Body of pancreas (tissue), 4 donors: ENCODE measurements at regions not wholly inside any gene's neighbourhood (a gene's known extent, or its start where the extent isn't known, plus 50 kb on each side); places are given as distances from the start of the nearest gene placed in this dataset.

Source experiments
- POLR2A ChIP-seq, 3 donors: fragments of 450-650 bp; IDR thresholded peaks; one replicate each; pipeline ENCODE4 v1.6.1; 2016; ENCODE audit warnings: antibody characterized with exemption in 3 of 3, mild to moderate bottlenecking in 2 of 3
- TF ChIP-seq, protein P1 (sequence below), 7 experiments: fragments of 450-650 bp in 4 of 7; fragments of 200-600 bp in 3 of 7; sonication (generic) in 3 of 7; IDR thresholded peaks; one replicate each; pipeline ENCODE4 v1.5.1; 2016 to 2019; ENCODE audit warnings: antibody characterized with exemption in 7 of 7

DNA sequence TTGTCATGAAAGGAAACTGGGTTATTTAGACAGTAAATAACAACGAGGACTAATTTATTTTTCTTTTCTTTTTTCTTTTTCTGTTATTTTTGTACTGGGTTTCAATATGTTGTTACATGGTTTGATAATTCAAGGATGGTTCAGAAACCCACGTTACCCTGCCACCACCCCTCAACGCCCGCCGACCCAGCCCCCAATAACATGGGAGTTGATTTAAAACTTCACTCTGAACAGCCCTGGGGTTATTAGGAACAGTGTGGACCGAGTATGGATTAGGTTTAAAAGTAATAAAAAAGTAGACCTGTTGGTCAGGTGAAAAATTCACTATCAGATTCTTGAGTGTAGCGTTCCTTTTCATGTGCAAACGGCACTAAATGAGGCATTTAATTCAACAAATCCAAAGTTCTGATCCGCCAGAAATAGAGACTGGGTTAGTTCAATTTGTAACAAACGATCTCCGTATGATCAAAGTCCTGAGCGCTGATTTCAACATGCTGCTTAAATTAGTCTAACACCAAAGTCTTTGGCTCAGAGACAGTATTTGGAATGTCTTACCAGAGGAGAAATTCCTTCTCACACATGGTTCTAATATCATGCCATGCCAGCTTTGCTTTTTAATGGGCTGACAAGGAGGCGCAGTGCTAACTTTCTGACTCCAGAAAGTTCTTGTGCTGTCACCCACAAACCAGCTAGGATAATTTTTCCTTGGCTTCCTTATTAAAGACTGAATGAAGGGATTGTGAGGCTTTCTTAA lies 173.1 kb upstream of the IRX3 start:
- TF ChIP-seq, protein P1, sequence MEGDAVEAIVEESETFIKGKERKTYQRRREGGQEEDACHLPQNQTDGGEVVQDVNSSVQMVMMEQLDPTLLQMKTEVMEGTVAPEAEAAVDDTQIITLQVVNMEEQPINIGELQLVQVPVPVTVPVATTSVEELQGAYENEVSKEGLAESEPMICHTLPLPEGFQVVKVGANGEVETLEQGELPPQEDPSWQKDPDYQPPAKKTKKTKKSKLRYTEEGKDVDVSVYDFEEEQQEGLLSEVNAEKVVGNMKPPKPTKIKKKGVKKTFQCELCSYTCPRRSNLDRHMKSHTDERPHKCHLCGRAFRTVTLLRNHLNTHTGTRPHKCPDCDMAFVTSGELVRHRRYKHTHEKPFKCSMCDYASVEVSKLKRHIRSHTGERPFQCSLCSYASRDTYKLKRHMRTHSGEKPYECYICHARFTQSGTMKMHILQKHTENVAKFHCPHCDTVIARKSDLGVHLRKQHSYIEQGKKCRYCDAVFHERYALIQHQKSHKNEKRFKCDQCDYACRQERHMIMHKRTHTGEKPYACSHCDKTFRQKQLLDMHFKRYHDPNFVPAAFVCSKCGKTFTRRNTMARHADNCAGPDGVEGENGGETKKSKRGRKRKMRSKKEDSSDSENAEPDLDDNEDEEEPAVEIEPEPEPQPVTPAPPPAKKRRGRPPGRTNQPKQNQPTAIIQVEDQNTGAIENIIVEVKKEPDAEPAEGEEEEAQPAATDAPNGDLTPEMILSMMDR (IDR thresholded peaks at IDR 0.05), result no peak
- TF ChIP-seq POLR2A (IDR thresholded peaks at IDR 0.05), result no peak
